Mammary epithelial cell (primary cell): ENCODE measurements at regions not wholly inside any gene's neighbourhood (a gene's known extent, or its start where the extent isn't known, plus 50 kb on each side); places are given as distances from the start of the nearest gene placed in this dataset.

ENCODE experiments used
- CTCF ChIP-seq, 2 donors: IDR thresholded peaks in 1 of 2; conservative IDR thresholded peaks in 1 of 2; 2 replicates each; pipeline ENCODE4 v1.5.1; 2011 to 2012; ENCODE audit warnings: inconsistent platforms in 2 of 2, low read length in 2 of 2, mild to moderate bottlenecking in 2 of 2, control low read depth in 1 of 2, low read depth in 1 of 2; ENCODE audit not compliant: insufficient read depth in 1 of 2; ENCODE audit errors: extremely low read depth in 1 of 2
- EZH2 ChIP-seq: IDR thresholded peaks from 2 replicates; pipeline ENCODE4 v1.6.1; 2012; ENCODE audit warnings: low read length, inconsistent platforms, borderline replicate concordance

- no peak for TF ChIP-seq CTCF (conservative IDR thresholded peaks at IDR 0.05 in 1 of 2, IDR thresholded peaks at IDR 0.05 in 1 of 2; ENCODE audit: extremely low read depth in 1 of 2, insufficient read depth in 1 of 2, low read depth in 1 of 2, low read length in 2 of 2)
- no peak for TF ChIP-seq EZH2
These were observed 312.7 kb downstream of the MFSD1 start for GRCh38 chr3:159114582-159114981.
